HG03354 (cell line): ENCODE measurements at regions not wholly inside any gene's neighbourhood (a gene's known extent, or its start where the extent isn't known, plus 50 kb on each side); places are given as distances from the start of the nearest gene placed in this dataset.
"Not testable (repeated sequence)": the region's sequence is repeated elsewhere in the genome, so short reads cannot be mapped to it uniquely, and the experiment has no call there.

Source experiments
- ATAC-seq: cut with Tn5 transposase; IDR thresholded peaks from one replicate; pipeline ENCODE4 v1.9.1; 2021; ENCODE audit warnings: mild to moderate bottlenecking; ENCODE audit not compliant: unreplicated experiment, poor library complexity, severe bottlenecking

DNA sequence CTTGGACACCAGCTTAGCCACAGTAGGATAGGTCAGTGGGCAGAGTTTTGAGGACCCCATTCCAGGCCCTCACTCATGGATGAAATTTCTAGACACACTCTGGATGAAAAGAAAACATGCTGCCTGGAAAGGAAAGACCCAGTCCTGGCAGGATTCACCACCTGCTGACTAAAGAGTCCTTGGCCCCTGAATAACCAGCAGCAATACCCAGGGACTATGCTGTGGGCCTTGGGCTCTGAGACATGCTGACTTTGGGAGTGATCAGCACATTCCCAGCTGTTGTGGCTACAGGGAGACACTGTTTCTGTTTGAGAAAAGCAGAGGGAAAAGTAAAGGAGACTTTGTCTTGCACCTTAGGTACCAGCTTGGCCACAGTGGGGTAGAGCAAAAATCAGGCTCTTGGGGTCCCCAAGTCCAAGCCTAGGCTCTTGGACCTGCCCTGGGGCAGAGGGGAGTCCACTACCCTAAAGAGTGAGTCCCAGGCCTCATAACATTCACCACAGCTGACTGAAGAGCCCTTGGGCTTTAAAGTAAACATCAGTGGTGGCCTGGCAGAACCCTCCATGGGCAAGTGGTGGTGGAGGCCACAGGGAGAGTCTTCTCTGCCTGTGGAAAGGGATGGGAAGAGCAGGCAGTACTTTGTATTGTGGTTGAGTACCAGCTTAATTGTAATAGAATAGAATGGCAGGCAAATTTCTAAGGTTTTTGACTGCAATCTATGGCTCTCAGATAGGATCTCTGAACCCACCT is 516.8 kb downstream of the BCKDHB start:
- ATAC-seq: no peak

DNA sequence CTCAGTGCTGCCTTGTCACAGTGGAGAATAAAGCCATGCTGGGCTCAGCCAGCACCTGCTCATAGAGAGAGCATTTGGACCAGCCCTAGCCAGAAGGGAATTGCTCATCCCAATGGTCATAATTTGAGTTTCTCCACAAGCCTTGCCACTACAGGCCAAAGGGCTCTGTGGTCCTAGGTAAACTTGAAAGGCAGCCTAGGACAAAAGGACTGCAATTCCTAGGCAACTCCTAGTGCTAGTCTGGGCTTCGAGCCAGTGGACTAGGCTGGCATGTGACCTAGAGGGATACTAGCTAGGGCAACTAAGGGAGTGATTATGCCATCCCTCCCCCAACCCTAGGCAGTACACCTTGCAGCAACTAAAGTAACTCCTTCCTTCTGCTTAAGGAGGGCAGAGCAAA is 516.2 kb downstream of the BCKDHB start:
- no peak for ATAC-seq

- no peak for ATAC-seq
Observed at GRCh38 chr6:80618953-80619352, 512.5 kb downstream of the BCKDHB start.

- ATAC-seq: no peak
Observed at GRCh38 chr6:80610846-80611245, 504.4 kb downstream of the BCKDHB start.

- ATAC-seq: no peak
Observed at GRCh38 chr6:80608881-80609280, 502.4 kb downstream of the BCKDHB start.

- no peak for ATAC-seq
Observed at GRCh38 chr6:80607811-80608391, 501.4 kb downstream of the BCKDHB start.

- peak; percentile 86 for ATAC-seq
Observed at GRCh38 chr6:80605165-80605989, 498.9 kb downstream of the BCKDHB start.

DNA sequence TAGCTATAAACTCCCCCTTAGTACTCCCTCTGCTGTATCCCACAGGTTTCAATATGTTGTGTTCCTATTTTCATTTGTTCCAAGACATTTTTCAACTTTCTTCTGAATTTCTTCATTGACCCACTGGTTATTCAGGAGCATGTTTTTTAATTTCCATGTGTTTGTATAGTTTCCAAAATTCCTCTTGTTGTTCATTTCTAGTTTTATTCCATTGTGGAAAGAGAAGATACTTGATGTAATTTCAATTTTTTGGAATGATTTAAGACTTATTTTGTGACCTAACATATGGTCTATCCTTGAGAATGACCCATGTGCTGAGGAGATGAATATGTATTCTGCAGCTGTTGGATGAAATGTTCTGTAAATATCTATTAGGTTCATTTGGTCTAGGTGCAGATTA is 497.2 kb downstream of the BCKDHB start:
- ATAC-seq: no peak

GRCh38 chr6:80594461-80594860 is 488.0 kb downstream of the BCKDHB start:
- no peak for ATAC-seq

DNA sequence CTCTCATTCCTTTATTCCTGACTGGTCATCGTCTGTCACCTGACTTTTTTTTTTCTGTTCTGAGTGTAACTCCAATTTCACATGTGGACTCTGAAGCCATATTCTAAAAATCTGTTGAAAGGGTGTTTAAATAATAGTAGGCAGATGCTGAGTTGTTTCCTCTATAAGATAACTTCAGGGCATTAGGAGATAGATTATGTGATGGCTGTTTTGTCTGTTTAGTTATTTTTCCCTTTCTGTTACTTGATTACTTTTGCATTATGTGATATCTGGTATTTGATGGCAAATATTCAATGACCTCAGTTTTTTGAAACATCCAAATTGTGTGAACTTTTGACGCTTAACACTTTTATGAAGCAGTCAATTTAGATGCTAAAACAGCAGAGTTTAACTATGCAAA is 486.0 kb downstream of the BCKDHB start:
- ATAC-seq: no peak

DNA sequence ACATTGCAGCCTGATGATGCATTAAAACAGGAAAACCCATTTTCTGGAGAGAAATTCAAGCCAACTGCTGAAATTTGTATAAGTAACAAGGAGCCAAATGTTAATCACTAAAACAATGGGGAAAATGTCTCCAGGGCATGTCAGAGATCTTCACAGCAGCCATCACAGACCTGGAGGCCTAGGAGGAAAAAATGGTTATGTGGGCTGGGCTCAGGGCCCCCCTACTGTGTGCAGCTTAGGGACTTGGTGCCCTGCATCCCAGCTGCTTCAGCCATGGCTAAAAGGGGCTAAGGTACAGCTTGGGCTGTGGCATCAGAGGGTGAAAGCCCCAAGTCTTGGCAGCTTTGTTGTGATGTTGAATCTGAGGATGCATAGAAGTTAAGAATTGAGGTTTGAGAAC is 479.8 kb downstream of the BCKDHB start:
- no peak for ATAC-seq

- ATAC-seq: no peak
Observed at GRCh38 chr6:80579391-80580023, 473.0 kb downstream of the BCKDHB start.

GRCh38 chr6:80573320-80573719 is 466.8 kb downstream of the BCKDHB start:
- ATAC-seq: not testable (repeated sequence)

GRCh38 chr6:80566361-80566760 is 459.9 kb downstream of the BCKDHB start:
- peak; percentile 84 for ATAC-seq

GRCh38 chr6:80553071-80553740 is 446.7 kb downstream of the BCKDHB start:
- no peak for ATAC-seq

DNA sequence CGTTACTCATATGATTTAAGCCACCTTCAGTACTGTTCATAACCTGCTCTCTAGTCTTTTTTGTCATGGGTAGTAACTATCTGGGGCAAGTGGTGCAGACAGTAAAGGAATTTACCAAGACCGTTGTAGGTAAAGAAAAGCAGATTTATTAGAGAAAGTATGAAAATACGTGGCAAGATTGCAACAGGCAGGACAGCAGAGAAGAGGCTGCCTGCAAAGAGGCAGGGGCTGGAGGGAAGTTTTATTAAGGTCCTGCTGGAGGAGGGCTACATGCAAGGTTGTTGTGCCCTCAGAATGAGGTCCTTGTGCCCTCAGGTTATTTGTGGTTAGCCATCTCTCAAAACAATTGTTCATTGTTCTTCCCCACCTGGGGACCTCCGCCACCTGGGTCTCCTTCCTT is 444.3 kb downstream of the BCKDHB start:
- ATAC-seq: no peak

DNA sequence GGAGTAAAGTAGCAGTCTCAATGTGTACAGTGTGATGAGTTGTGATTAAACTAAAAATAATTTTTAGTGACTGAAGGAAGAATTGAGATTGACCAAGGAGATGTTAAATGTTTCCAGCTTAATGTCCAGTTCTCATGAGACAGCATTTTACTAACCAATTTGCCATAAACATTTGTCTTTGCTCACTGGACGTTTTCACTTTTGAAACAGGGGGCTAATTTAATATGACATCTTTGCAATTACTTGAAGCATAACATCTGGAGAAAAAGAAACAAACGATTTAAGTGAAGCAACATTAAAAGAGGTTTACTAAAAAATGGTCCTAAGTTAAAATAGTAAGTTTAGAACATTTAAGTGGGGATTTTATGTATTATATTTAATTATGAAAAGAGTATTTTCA is 443.8 kb downstream of the BCKDHB start:
- no peak for ATAC-seq

DNA sequence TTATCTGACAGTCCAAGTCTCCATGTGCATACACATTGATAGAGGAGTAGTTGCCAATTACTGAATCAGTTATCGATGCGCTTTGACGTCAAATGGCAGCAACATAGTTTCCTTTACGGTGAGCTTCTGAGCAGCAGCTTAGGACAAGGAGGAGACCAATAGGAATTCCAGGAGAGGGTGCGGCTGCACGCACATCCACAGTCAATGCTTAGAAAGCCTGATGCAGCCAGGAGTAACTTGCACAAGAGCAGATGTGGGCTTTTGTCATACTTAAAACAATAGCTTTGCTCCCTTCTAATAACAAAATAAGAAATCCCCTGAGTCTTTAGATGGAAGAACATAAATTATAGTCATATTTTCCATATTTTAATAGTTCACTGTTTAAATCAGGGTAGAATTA is 442.1 kb downstream of the BCKDHB start:
- ATAC-seq: no peak

DNA sequence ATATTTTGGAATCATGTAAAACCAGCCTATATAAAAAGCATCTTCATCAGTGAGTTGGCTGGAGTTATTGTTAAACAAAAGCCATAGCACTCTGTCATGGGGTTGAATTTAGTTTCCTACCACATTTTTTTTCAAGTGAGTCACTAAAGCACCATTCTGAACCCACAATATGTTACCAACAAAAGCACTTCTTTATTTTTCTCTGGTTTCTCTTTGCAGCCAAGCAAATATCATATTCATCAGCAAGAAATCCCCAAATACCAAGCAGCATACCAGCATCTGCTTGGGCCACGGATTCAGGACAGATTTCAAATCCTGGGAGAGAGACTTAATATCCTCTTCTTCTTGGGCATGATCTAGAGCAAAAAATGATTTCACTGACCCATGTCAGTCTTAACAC is 441.4 kb downstream of the BCKDHB start:
- ATAC-seq: peak; percentile 27
